Activated CD4-positive, alpha-beta T cell treated with anti-CD3 and anti-CD28 coated beads, Interleukin-2, amount 10 ng/mL, durations not matched to agents 24 days and 14 days (primary cell): ENCODE measurements at regions not wholly inside any gene's neighbourhood (a gene's known extent, or its start where the extent isn't known, plus 50 kb on each side); places are given as distances from the start of the nearest gene placed in this dataset.
"Not testable (repeated sequence)": the region's sequence is repeated elsewhere in the genome, so short reads cannot be mapped to it uniquely, and the experiment has no call there.

Experiments used
- DNase-seq: peaks from one replicate; pipeline ENCODE4 v3.0.0; 2022
- H3K27ac Mint-ChIP-seq: one replicate; pipeline ENCODE4 v1.8.0; 2022; ENCODE audit warnings: mild to moderate bottlenecking, mixed read lengths
- H3K27me3 Mint-ChIP-seq: one replicate; pipeline ENCODE4 v1.8.0; 2022; ENCODE audit warnings: mixed read lengths
- H3K36me3 Mint-ChIP-seq: one replicate; pipeline ENCODE4 v1.8.0; 2022; ENCODE audit warnings: low read depth, mild to moderate bottlenecking, mixed read lengths
- H3K4me1 Mint-ChIP-seq: one replicate; pipeline ENCODE4 v1.8.0; 2021; ENCODE audit warnings: mixed read lengths
- H3K4me3 Mint-ChIP-seq: one replicate; pipeline ENCODE4 v1.8.0; 2022; ENCODE audit warnings: mild to moderate bottlenecking, moderate library complexity, mixed read lengths
- H3K9me3 Mint-ChIP-seq: one replicate; pipeline ENCODE4 v1.8.0; 2021; ENCODE audit warnings: mixed read lengths
- intact Hi-C: fragments of 100-400 bp; cut with micrococcal nuclease; formaldehyde crosslinking; loops from one replicate; pipeline ENCODE4 v1.15.1; 2023

DNA sequence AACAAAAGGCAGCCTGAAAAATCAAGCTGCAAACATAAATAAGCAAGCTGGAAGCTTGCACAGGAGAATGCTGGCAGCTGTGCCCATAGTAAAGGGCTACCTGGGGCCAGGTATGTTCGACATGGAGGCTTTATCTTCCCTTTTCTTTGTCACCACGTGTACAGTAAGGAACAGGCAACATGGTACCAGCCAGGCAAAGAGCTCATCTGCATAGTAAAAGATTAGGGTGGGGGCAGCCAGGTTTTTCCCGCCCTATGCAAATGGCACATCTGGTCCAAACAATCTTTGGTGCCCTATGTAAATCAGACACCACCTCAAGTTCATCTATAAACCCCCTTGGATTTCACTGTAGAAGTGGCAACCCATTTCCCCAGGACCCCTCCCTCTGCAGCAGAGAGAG is 625.1 kb downstream of the TYW1 start:
- Mint-ChIP-seq H3K27me3 (no peaks in the 10 kb centered on the region), H3K4me3 (no peak overlapping the region), H3K4me1 (no peaks in the 10 kb centered on the region), H3K27ac (no peak overlapping the region), H3K36me3 (no peaks in the 10 kb centered on the region), H3K9me3 (no peaks in the 10 kb centered on the region)
- no peak for DNase-seq
- intact Hi-C loops = no loop called here

DNA sequence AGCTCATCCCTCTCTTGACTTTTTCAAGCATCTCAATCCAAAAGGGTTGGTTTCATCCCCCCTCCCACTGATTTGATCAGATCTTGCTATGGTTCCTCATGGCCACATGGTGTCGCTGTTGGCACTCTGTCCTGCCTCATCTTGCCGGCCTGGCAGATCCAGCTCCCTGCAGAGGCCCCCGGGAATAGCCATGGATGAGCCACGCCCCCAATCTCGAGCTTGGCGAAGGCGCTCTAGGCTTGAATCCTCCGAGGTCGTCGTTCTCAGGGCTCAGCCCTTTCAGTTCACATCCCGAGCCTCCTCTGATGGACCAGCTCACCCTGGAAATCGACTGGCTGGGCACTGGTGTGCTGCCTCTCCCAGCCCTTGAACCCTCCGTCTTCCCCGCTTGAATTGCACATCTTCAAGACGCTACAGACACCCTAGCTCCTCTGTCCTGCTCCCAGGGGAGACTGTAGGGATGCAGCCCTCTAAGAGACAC is 628.7 kb downstream of the TYW1 start:
- Mint-ChIP-seq H3K9me3 (peaks cover 5% of the 10 kb centered on the region), H3K36me3 (no peaks in the 10 kb centered on the region), H3K4me3 (no peak overlapping the region), H3K27ac (no peak overlapping the region), H3K4me1 (no peaks in the 10 kb centered on the region), H3K27me3 (no peaks in the 10 kb centered on the region)
- DNase-seq = peak; percentile 63
- intact Hi-C loops = no loop called here

DNA sequence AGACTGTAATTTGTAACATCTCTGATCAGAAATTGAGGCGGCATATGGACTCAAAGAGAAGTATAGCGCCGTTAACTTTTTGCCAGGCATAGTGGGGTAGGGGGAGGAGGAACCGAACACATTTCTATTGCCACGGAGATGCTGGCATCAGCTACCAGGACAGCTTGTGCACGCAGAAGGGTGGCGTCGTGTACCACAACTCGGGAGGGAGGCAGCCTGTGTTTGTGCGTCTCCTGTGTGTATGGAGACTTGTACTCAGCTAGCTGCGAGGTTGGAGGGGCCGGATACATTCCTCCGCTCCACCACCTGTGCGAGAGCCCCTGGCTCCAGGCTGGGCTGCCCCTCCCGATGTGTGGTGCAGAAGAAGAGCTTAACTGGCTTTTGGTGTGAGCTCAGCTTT is 634.8 kb downstream of the TYW1 start:
- DNase-seq = no peak
- H3K9me3 Mint-ChIP-seq = peaks cover 8% of the 10 kb centered on the region
- H3K27me3 Mint-ChIP-seq = no peaks in the 10 kb centered on the region
- no peak overlapping the region for H3K4me3 Mint-ChIP-seq
- H3K36me3 Mint-ChIP-seq = no peaks in the 10 kb centered on the region
- intact Hi-C loops = no loop called here
- no peaks in the 10 kb centered on the region for H3K4me1 Mint-ChIP-seq
- no peak overlapping the region for H3K27ac Mint-ChIP-seq

GRCh38 chr7:67635271-67635670 is 638.6 kb downstream of the TYW1 start:
- Mint-ChIP-seq H3K27me3 (no peaks in the 10 kb centered on the region), H3K27ac (no peak overlapping the region), H3K9me3 (peaks cover 4% of the 10 kb centered on the region), H3K36me3 (no peaks in the 10 kb centered on the region), H3K4me3 (no peak overlapping the region), H3K4me1 (no peaks in the 10 kb centered on the region)
- DNase-seq = no peak
- intact Hi-C loops = no loop called here

GRCh38 chr7:67636348-67637022 is 639.9 kb downstream of the TYW1 start:
- Mint-ChIP-seq H3K27ac (no peak overlapping the region), H3K36me3 (no peaks in the 10 kb centered on the region), H3K27me3 (no peaks in the 10 kb centered on the region), H3K9me3 (peaks cover 4% of the 10 kb centered on the region), H3K4me3 (no peak overlapping the region), H3K4me1 (no peaks in the 10 kb centered on the region)
- intact Hi-C loops = no loop called here
- DNase-seq = no peak

- intact Hi-C loops = no loop called here
- Mint-ChIP-seq H3K4me1 (no peaks in the 10 kb centered on the region), H3K27me3 (no peaks in the 10 kb centered on the region), H3K36me3 (no peaks in the 10 kb centered on the region), H3K27ac (no peak overlapping the region), H3K4me3 (no peak overlapping the region), H3K9me3 (peaks cover 4% of the 10 kb centered on the region)
- DNase-seq = no peak
These were observed 640.4 kb downstream of the TYW1 start for GRCh38 chr7:67637023-67637358.

DNA sequence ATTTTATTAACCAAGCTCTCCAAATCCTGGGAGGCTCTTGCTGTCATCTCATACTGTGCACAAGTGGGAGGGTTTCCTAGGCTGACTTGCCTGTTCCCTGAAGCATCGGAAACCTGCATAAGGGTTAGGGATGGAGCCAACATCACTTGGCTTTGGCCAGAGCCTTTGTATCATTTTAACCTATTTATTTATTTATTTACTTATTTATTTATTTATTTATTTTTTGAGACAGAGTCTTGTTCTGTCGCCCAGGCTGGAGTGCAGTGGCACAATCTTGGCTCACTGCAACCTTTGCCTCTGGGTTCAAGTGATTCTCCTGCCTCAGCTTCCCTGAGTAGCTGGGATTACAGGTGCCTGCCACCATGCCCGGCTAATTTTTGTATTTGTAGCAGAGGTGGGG is 645.9 kb downstream of the TYW1 start:
- H3K36me3 Mint-ChIP-seq, H3K27ac Mint-ChIP-seq, intact Hi-C loops, H3K27me3 Mint-ChIP-seq, DNase-seq, H3K4me1 Mint-ChIP-seq, H3K4me3 Mint-ChIP-seq, H3K9me3 Mint-ChIP-seq: not testable (repeated sequence)

GRCh38 chr7:67644151-67644550 is 647.5 kb downstream of the TYW1 start:
- H3K36me3 Mint-ChIP-seq = no peaks in the 10 kb centered on the region
- H3K4me1 Mint-ChIP-seq = no peaks in the 10 kb centered on the region
- no peak overlapping the region for H3K4me3 Mint-ChIP-seq
- no peaks in the 10 kb centered on the region for H3K27me3 Mint-ChIP-seq
- peaks cover 4% of the 10 kb centered on the region for H3K9me3 Mint-ChIP-seq
- intact Hi-C loops = no loop called here
- no peak for DNase-seq
- H3K27ac Mint-ChIP-seq = no peak overlapping the region

GRCh38 chr7:67652937-67653336 is 656.3 kb downstream of the TYW1 start:
- Mint-ChIP-seq H3K27me3 (no peaks in the 10 kb centered on the region), H3K9me3 (peaks cover 14% of the 10 kb centered on the region), H3K27ac (no peak overlapping the region), H3K4me3 (no peak overlapping the region), H3K4me1 (no peaks in the 10 kb centered on the region), H3K36me3 (no peaks in the 10 kb centered on the region)
- intact Hi-C loops = no loop called here
- DNase-seq = no peak

- H3K36me3 Mint-ChIP-seq = no peaks in the 10 kb centered on the region
- intact Hi-C loops = no loop called here
- no peak for DNase-seq
These were observed 657.3 kb downstream of the TYW1 start for GRCh38 chr7:67653856-67654454.

GRCh38 chr7:67654642-67655041 is 658.0 kb downstream of the TYW1 start:
- H3K9me3 Mint-ChIP-seq = peaks cover 11% of the 10 kb centered on the region
- no peak overlapping the region for H3K4me3 Mint-ChIP-seq
- no peaks in the 10 kb centered on the region for H3K4me1 Mint-ChIP-seq
- intact Hi-C loops = no loop called here
- H3K27me3 Mint-ChIP-seq = no peaks in the 10 kb centered on the region
- DNase-seq = no peak
- no peaks in the 10 kb centered on the region for H3K36me3 Mint-ChIP-seq
- no peak overlapping the region for H3K27ac Mint-ChIP-seq

More at GRCh38 chr7:67653856-67654454, 657.3 kb downstream of the TYW1 start:
- H3K27me3 Mint-ChIP-seq = no peaks in the 10 kb centered on the region
- no peak overlapping the region for H3K27ac Mint-ChIP-seq
- peaks cover 11% of the 10 kb centered on the region for H3K9me3 Mint-ChIP-seq
- no peak overlapping the region for H3K4me3 Mint-ChIP-seq
- no peaks in the 10 kb centered on the region for H3K4me1 Mint-ChIP-seq

- no peak overlapping the region for H3K27ac Mint-ChIP-seq
- H3K4me1 Mint-ChIP-seq = no peaks in the 10 kb centered on the region
- peaks cover 13% of the 10 kb centered on the region for H3K9me3 Mint-ChIP-seq
- H3K27me3 Mint-ChIP-seq = no peaks in the 10 kb centered on the region
- DNase-seq = no peak
- no peaks in the 10 kb centered on the region for H3K36me3 Mint-ChIP-seq
- intact Hi-C loops = no loop called here
- no peak overlapping the region for H3K4me3 Mint-ChIP-seq
These were observed 658.5 kb downstream of the TYW1 start for GRCh38 chr7:67655168-67655567.

DNA sequence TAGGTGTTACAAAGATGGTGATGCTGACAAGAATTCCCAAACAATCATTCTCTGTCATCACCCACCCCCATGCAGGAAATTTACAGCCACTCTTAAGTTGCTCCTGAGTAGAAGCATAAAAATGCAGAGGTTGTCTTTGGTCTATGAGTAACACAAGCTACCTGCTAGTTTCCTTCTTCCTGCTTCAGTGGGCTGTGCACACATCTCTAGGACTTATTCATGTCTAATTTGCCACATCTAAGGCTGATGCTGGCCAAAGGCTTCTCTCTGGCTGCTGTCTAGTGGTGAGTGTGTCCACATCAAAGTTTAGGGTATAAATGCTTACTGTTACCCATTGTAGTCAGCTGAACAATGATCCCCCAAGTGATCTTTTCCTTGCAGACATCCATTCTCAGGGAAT is 662.5 kb downstream of the TYW1 start:
- peaks cover 10% of the 10 kb centered on the region for H3K9me3 Mint-ChIP-seq
- intact Hi-C loops = no loop called here
- no peaks in the 10 kb centered on the region for H3K27me3 Mint-ChIP-seq
- DNase-seq = no peak
- H3K4me1 Mint-ChIP-seq = no peaks in the 10 kb centered on the region
- H3K36me3 Mint-ChIP-seq = no peaks in the 10 kb centered on the region
- H3K4me3 Mint-ChIP-seq = no peak overlapping the region
- no peak overlapping the region for H3K27ac Mint-ChIP-seq

GRCh38 chr7:67662804-67663203 is 666.2 kb downstream of the TYW1 start:
- intact Hi-C loops = no loop called here
- no peaks in the 10 kb centered on the region for H3K4me1 Mint-ChIP-seq
- H3K4me3 Mint-ChIP-seq = no peak overlapping the region
- no peaks in the 10 kb centered on the region for H3K36me3 Mint-ChIP-seq
- no peak for DNase-seq
- H3K9me3 Mint-ChIP-seq = peaks cover 3% of the 10 kb centered on the region
- no peak overlapping the region for H3K27ac Mint-ChIP-seq
- no peaks in the 10 kb centered on the region for H3K27me3 Mint-ChIP-seq

- peaks cover 3% of the 10 kb centered on the region for H3K9me3 Mint-ChIP-seq
- no peaks in the 10 kb centered on the region for H3K36me3 Mint-ChIP-seq
- H3K4me3 Mint-ChIP-seq = no peak overlapping the region
- no peaks in the 10 kb centered on the region for H3K4me1 Mint-ChIP-seq
- H3K27ac Mint-ChIP-seq = no peak overlapping the region
- intact Hi-C loops = no loop called here
- H3K27me3 Mint-ChIP-seq = no peaks in the 10 kb centered on the region
- DNase-seq = no peak
These were observed 667.0 kb downstream of the TYW1 start for GRCh38 chr7:67663644-67664043.
